Keratinocyte (primary cell): ENCODE measurements at regions not wholly inside any gene's neighbourhood (a gene's known extent, or its start where the extent isn't known, plus 50 kb on each side); places are given as distances from the start of the nearest gene placed in this dataset.

Experiments used
- DNase-seq: peaks from one replicate; pipeline ENCODE4 v3.0.0-alpha.2; 2011; ENCODE audit warnings: low read depth, missing footprints, low spot score
- FAIRE-seq: peaks from 2 replicates; lab custom pipeline; 2011; peaks lifted over from hg19 to GRCh38; lab: Jason Lieb, UNC
- H2AFZ ChIP-seq: 2 replicates; pipeline ENCODE4 v1.6.0; 2012; ENCODE audit warnings: low read length, control low read depth, inconsistent platforms; ENCODE audit not compliant: control insufficient read depth
- H3K27ac ChIP-seq: 2 replicates; pipeline ENCODE4 v1.5.1; 2011; ENCODE audit warnings: low read length; ENCODE audit not compliant: control insufficient read depth, insufficient read depth
- H3K27me3 ChIP-seq: 3 replicates; pipeline ENCODE4 v1.6.0; 2011; ENCODE audit warnings: low read length; ENCODE audit not compliant: control insufficient read depth, insufficient read depth; ENCODE audit errors: extremely low read depth
- H3K36me3 ChIP-seq, 2 experiments: 2 replicates in 1 of 2; 3 replicates in 1 of 2; pipeline ENCODE4 v1.5.1; 2011; ENCODE audit warnings: low read length in 2 of 2, mild to moderate bottlenecking in 1 of 2; ENCODE audit not compliant: control insufficient read depth in 2 of 2, insufficient read depth in 2 of 2; ENCODE audit errors: extremely low read depth in 1 of 2
- H3K4me1 ChIP-seq: 3 replicates; pipeline ENCODE4 v1.5.1; 2011; ENCODE audit warnings: low read length; ENCODE audit not compliant: control insufficient read depth, insufficient read depth; ENCODE audit errors: extremely low read depth
- H3K4me2 ChIP-seq: 3 replicates; pipeline ENCODE4 v1.6.0; 2011; ENCODE audit warnings: low read depth, low read length; ENCODE audit not compliant: control insufficient read depth, insufficient read depth; ENCODE audit errors: extremely low read depth
- H3K4me3 ChIP-seq, 3 experiments: fragments of 200-600 bp in 1 of 3; sonication (generic) in 1 of 3; 2 replicates in 2 of 3; 3 replicates in 1 of 3; pipeline ENCODE4 v1.5.1; 2011 to 2016; ENCODE audit warnings: low read length in 3 of 3, mild to moderate bottlenecking in 3 of 3, control low read depth in 2 of 3, inconsistent platforms in 1 of 3, low read depth in 1 of 3, mixed read lengths in 1 of 3, mixed run types in 1 of 3, moderate library complexity in 1 of 3; ENCODE audit not compliant: control insufficient read depth in 2 of 3, insufficient read depth in 2 of 3; ENCODE audit errors: extremely low read depth in 1 of 3
- H3K79me2 ChIP-seq: 2 replicates; pipeline ENCODE4 v1.6.0; 2012; ENCODE audit warnings: low read length; ENCODE audit not compliant: control insufficient read depth, insufficient read depth
- H3K9ac ChIP-seq: 3 replicates; pipeline ENCODE4 v1.6.0; 2011; ENCODE audit warnings: low read length; ENCODE audit not compliant: control insufficient read depth, insufficient read depth; ENCODE audit errors: extremely low read depth
- H3K9me1 ChIP-seq: 3 replicates; pipeline ENCODE4 v1.6.0; 2011; ENCODE audit warnings: low read length; ENCODE audit not compliant: control insufficient read depth, insufficient read depth; ENCODE audit errors: extremely low read depth
- H3K9me3 ChIP-seq: 2 replicates; pipeline ENCODE4 v1.5.1; 2012; ENCODE audit warnings: low read depth, low read length; ENCODE audit not compliant: control insufficient read depth
- H4K20me1 ChIP-seq: 3 replicates; pipeline ENCODE4 v1.6.0; 2011; ENCODE audit warnings: low read length; ENCODE audit not compliant: control insufficient read depth, insufficient read depth; ENCODE audit errors: extremely low read depth
- EZH2 ChIP-seq: IDR thresholded peaks from one replicate; pipeline ENCODE4 v1.6.1; 2012; ENCODE audit warnings: inconsistent platforms, mild to moderate bottlenecking, low read length, moderate library complexity
- dilution Hi-C: fragments of 300-500 bp; cut with MboI; formaldehyde crosslinking; loops from one replicate; pipeline ENCODE4 v1.7.0; 2020; ENCODE audit warnings: low sequenced_read_pairs; ENCODE audit not compliant: extremely low pct_ligation_motif_present
- TF ChIP-seq, protein P1 (sequence below), 3 experiments: IDR thresholded peaks in 1 of 3; conservative IDR thresholded peaks in 1 of 3; optimal IDR thresholded peaks in 1 of 3; 2 replicates in 2 of 3; 3 replicates in 1 of 3; pipeline versions ENCODE3 to v1.5.1; 2011; ENCODE audit warnings: low read length in 3 of 3, mild to moderate bottlenecking in 3 of 3, moderate library complexity in 2 of 3, control low read depth in 1 of 3, inconsistent platforms in 1 of 3; ENCODE audit not compliant: insufficient read depth in 2 of 3; ENCODE audit errors: extremely low read depth in 1 of 3

DNA sequence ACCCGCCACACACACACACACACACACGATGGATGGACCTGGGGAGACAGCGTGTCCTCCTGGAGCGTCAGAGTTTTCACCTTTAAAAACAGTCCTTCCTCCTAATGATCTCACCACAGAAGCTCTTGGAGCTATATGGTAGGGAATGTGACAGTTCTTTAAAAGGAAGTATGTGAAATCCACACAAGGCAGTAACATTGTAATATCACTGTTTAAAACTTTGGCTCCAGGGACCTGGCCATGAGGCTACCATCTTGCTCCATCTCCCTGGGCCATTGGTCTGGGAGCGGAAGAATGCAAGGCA is 302.4 kb downstream of the SOX9 start:
- no peak overlapping the region for H3K4me3 ChIP-seq
- dilution Hi-C loops: no loop called here
- no peak for TF ChIP-seq EZH2

DNA sequence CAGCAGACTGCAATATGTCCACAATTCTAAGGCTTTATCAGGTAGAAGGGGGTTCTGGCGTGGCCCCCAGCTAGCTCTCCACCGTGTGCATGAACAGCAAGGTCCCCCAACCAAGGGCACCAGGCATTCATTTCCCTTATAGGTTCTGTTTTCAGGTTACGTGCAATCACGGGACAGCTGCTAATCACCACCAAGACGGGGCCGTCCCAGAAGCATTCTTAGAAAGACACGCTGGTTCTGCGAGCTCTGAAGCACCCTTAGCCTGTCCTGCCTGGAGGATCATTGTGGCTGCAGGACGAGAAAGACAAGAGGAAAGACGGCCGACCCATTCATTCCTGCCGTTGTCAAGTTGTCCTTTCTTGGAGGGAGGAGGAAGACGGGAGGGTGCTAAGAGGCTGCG is 302.9 kb downstream of the SOX9 start:
- H3K9ac ChIP-seq: no peak overlapping the region
- H3K4me3 ChIP-seq: no peak overlapping the region
- H3K36me3 ChIP-seq: peaks cover 20 to 27% of the 10 kb centered on the region in 2 experiments
- H3K27ac ChIP-seq: no peak overlapping the region
- peaks cover 18% of the 10 kb centered on the region for H3K9me1 ChIP-seq
- no peaks in the 10 kb centered on the region for H3K27me3 ChIP-seq
- no peak overlapping the region for H3K4me2 ChIP-seq
- no peaks in the 10 kb centered on the region for H3K9me3 ChIP-seq
- dilution Hi-C loops: no loop called here
- peaks cover 38% of the 10 kb centered on the region for H3K4me1 ChIP-seq
- no peak overlapping the region for H2AFZ ChIP-seq
- H3K79me2 ChIP-seq: peaks cover 64% of the 10 kb centered on the region
- FAIRE-seq (no peak), DNase-seq (no peak)
- H4K20me1 ChIP-seq: no peaks in the 10 kb centered on the region
- no peak for TF ChIP-seq EZH2
- TF ChIP-seq, protein P1, sequence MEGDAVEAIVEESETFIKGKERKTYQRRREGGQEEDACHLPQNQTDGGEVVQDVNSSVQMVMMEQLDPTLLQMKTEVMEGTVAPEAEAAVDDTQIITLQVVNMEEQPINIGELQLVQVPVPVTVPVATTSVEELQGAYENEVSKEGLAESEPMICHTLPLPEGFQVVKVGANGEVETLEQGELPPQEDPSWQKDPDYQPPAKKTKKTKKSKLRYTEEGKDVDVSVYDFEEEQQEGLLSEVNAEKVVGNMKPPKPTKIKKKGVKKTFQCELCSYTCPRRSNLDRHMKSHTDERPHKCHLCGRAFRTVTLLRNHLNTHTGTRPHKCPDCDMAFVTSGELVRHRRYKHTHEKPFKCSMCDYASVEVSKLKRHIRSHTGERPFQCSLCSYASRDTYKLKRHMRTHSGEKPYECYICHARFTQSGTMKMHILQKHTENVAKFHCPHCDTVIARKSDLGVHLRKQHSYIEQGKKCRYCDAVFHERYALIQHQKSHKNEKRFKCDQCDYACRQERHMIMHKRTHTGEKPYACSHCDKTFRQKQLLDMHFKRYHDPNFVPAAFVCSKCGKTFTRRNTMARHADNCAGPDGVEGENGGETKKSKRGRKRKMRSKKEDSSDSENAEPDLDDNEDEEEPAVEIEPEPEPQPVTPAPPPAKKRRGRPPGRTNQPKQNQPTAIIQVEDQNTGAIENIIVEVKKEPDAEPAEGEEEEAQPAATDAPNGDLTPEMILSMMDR (optimal IDR thresholded peaks at IDR 0.05 in 1 of 3, IDR thresholded peaks at IDR 0.05 in 1 of 3, conservative IDR thresholded peaks at IDR 0.05 in 1 of 3; ENCODE audit: extremely low read depth in 1 of 3, insufficient read depth in 2 of 3, low read length in 3 of 3): no peak

More for the DNA sequence above, 302.4 kb downstream of the SOX9 start:
- H3K9me1 ChIP-seq: peaks cover 18% of the 10 kb centered on the region
- H3K79me2 ChIP-seq: peaks cover 64% of the 10 kb centered on the region
- H3K9me3 ChIP-seq: peaks cover 3% of the 10 kb centered on the region
- no peaks in the 10 kb centered on the region for H4K20me1 ChIP-seq
- H3K4me1 ChIP-seq: peaks cover 38% of the 10 kb centered on the region
- H2AFZ ChIP-seq: no peak overlapping the region
- FAIRE-seq (no peak), DNase-seq (no peak)
- peak overlapping the region; percentile 40 for H3K9ac ChIP-seq
- H3K27me3 ChIP-seq: no peaks in the 10 kb centered on the region
- H3K4me2 ChIP-seq: peak overlapping the region; percentile 53
- peaks cover 20 to 27% of the 10 kb centered on the region in 2 experiments for H3K36me3 ChIP-seq
- peak overlapping the region; percentile 98 for H3K27ac ChIP-seq

DNA sequence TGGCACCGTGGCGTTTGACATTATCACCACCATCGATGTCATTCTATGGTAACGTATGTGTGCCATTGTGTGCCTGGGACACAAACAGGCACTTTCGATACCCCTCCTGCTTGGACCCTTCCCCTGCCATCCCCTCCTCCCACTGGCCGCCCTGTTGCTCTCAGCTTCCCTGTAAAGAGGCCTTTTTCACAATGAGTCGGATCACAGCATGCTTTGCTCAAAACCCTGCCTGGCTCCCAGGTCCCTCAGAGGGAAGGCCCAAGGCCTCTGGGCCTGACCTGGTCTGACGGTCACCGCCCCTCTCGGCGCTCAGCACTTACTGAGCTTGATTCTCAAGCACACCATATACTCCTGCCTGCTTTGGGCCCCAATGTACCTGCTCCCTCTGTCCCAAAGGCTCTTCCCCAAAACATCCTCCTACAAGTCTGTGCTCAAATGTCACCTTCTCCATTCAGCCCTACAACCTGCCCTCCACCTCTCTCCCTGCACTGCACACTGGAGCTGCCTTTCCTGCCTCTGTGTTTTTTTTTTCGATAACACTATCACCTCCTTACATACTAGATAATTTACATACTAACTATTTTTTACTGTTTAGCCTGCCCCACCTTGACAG is 303.8 kb downstream of the SOX9 start:
- no peak overlapping the region for H3K4me2 ChIP-seq
- no peak for FAIRE-seq
- H4K20me1 ChIP-seq: no peaks in the 10 kb centered on the region
- DNase-seq: no peak
- TF ChIP-seq EZH2: no peak
- TF ChIP-seq, protein P1 (optimal IDR thresholded peaks at IDR 0.05 in 1 of 3, IDR thresholded peaks at IDR 0.05 in 1 of 3, conservative IDR thresholded peaks at IDR 0.05 in 1 of 3; ENCODE audit: extremely low read depth in 1 of 3, insufficient read depth in 2 of 3, low read length in 3 of 3): no peak
- peaks cover 38% of the 10 kb centered on the region for H3K4me1 ChIP-seq
- H3K9ac ChIP-seq: no peak overlapping the region
- H3K9me3 ChIP-seq: no peaks in the 10 kb centered on the region
- no peak overlapping the region for H3K4me3 ChIP-seq
- dilution Hi-C loops: no loop called here
- no peak overlapping the region for H2AFZ ChIP-seq
- peaks cover 18% of the 10 kb centered on the region for H3K9me1 ChIP-seq
- H3K27ac ChIP-seq: no peak overlapping the region
- H3K27me3 ChIP-seq: no peaks in the 10 kb centered on the region
- peaks cover 69% of the 10 kb centered on the region for H3K79me2 ChIP-seq
- H3K36me3 ChIP-seq: peaks cover 19 to 22% of the 10 kb centered on the region in 2 experiments
